ENCODE measurements at regions not wholly inside any gene's neighbourhood (a gene's known extent, or its start where the extent isn't known, plus 50 kb on each side); places are given as distances from the start of the nearest gene placed in this dataset.

- TF ChIP-seq CTCF (IDR thresholded peaks at IDR 0.05; ENCODE audit: insufficient read depth, low read length) (no peak), POLR2AphosphoS5 (IDR thresholded peaks at IDR 0.05; ENCODE audit: low read depth) (no peak), GABPA (IDR thresholded peaks at IDR 0.05; ENCODE audit: low read depth) (no peak), REST (IDR thresholded peaks at IDR 0.05; ENCODE audit: insufficient replicate concordance, low read depth) (no peak)
These were observed 125.7 kb upstream of the TNS3 start for GRCh38 chr7:47707583-47707982.

All from HL-60 (cell line).